Aorta (tissue), 5 donors: ENCODE measurements at regions not wholly inside any gene's neighbourhood (a gene's known extent, or its start where the extent isn't known, plus 50 kb on each side); places are given as distances from the start of the nearest gene placed in this dataset.
"Not testable (repeated sequence)": the region's sequence is repeated elsewhere in the genome, so short reads cannot be mapped to it uniquely, and the experiment has no call there.

ENCODE experiments used
- ATAC-seq: fragments of 200-7000 bp; cut with Tn5 transposase; one replicate; pipeline ENCODE4 v1.9.1; 2022; ENCODE audit warnings: moderate library complexity; ENCODE audit not compliant: low FRiP score
- DNase-seq, 2 donors: peaks; one replicate each; pipeline ENCODE4 v3.0.0-alpha.2; 2020
- H3K27ac ChIP-seq, 2 donors: one replicate each; pipeline ENCODE4 v1.5.1; 2013; ENCODE audit warnings: low read length in 2 of 2, mild to moderate bottlenecking in 2 of 2, moderate library complexity in 2 of 2, control low read depth in 1 of 2, inconsistent platforms in 1 of 2, low read depth in 1 of 2
- H3K27me3 ChIP-seq, 2 donors: one replicate each; pipeline ENCODE4 v1.6.1; 2013; ENCODE audit warnings: control low read depth in 1 of 2, low read length in 1 of 2, mild to moderate bottlenecking in 1 of 2, moderate library complexity in 1 of 2; ENCODE audit not compliant: insufficient read depth in 2 of 2, control insufficient read depth in 1 of 2
- H3K36me3 ChIP-seq, 2 donors: one replicate each; pipeline ENCODE4 v1.6.1; 2013; ENCODE audit warnings: control low read depth in 1 of 2, low read length in 1 of 2, mild to moderate bottlenecking in 1 of 2; ENCODE audit not compliant: insufficient read depth in 2 of 2, control insufficient read depth in 1 of 2
- H3K4me1 ChIP-seq, 2 donors: one replicate each; pipeline ENCODE4 v1.6.1; 2013; ENCODE audit warnings: low read length in 2 of 2, control low read depth in 1 of 2, mild to moderate bottlenecking in 1 of 2, moderate library complexity in 1 of 2; ENCODE audit not compliant: insufficient read depth in 2 of 2, control insufficient read depth in 1 of 2
- H3K4me3 ChIP-seq, 2 donors: one replicate each; pipeline ENCODE4 v1.5.1; 2013; ENCODE audit warnings: low read length in 2 of 2, control low read depth in 1 of 2, mild to moderate bottlenecking in 1 of 2
- H3K9me3 ChIP-seq: one replicate; pipeline ENCODE4 v1.6.1; 2013; ENCODE audit warnings: mild to moderate bottlenecking, low read length; ENCODE audit not compliant: control insufficient read depth
- WGBS, 2 donors: extraction: QIAGEN DNeasy Blood & Tissue Kit; methylation state at CpG; one replicate each; pipeline ENCODE4 v1.1.7; 2013; 5-methylcytosine and 5-hydroxymethylcytosine counted together
- intact Hi-C, 2 donors: fragments of 100-400 bp; cut with DNase I; formaldehyde crosslinking; loops; one replicate each; pipeline versions ENCODE4 v1.14.2 to v1.15.0; 2022
- donor health status: healthy with polysubstance abuse.
- donor health status: Bipolar disorder and iron deficiency.
- donor health status: DM: no; HTN: no; CAD: no.
- donor health status: DM: no; HTN: no; CAD: no.
- donor health status: DM: yes; HTN: yes; CAD: no.

- H3K27me3 ChIP-seq, result no peaks in the 10 kb centered on the region
- H3K36me3 ChIP-seq, result no peaks in the 10 kb centered on the region
- ATAC-seq (no peak), DNase-seq (no peak)
- 92 to 96% methylated on average over 2 of the region's 2 CpGs for WGBS, 2 donors
- no peak overlapping the region for H3K27ac ChIP-seq
- peaks cover 4 to 5% of the 10 kb centered on the region in 2 donors for H3K4me1 ChIP-seq
- intact Hi-C loops, result no loop called here
- no peak overlapping the region for H3K4me3 ChIP-seq
- no peaks in the 10 kb centered on the region for H3K9me3 ChIP-seq
Measured at GRCh38 chr3:124325248-124325647, 333.3 kb upstream of the ROPN1 start.

- Histone ChIP-seq H3K9me3 (no peaks in the 10 kb centered on the region), H3K27ac (no peak overlapping the region), H3K4me1 (peaks cover 3 to 4% of the 10 kb centered on the region in 2 donors), H3K27me3 (no peaks in the 10 kb centered on the region), H3K36me3 (peaks cover 2 to 4% of the 10 kb centered on the region in 2 donors), H3K4me3 (no peak overlapping the region)
- WGBS, 2 donors, result 91 to 96% methylated on average over 2 of the region's 2 CpGs
- intact Hi-C loops, result no loop called here
- no peak for ATAC-seq
- no peak for DNase-seq
Measured at GRCh38 chr3:124329723-124330122, 337.8 kb upstream of the ROPN1 start.

- intact Hi-C loops, result no loop called here
- Histone ChIP-seq H3K4me3 (no peak overlapping the region), H3K36me3 (peaks cover 4 to 7% of the 10 kb centered on the region in 2 donors), H3K9me3 (no peaks in the 10 kb centered on the region), H3K27ac (no peak overlapping the region), H3K27me3 (no peaks in the 10 kb centered on the region), H3K4me1 (no peaks in the 10 kb centered on the region)
- ATAC-seq, result peak; percentile 41
- DNase-seq, result no peak
- WGBS, 2 donors, result 93 to 94% methylated on average over 14 of the region's 14 CpGs
Measured at GRCh38 chr3:124333931-124334640, 342.2 kb upstream of the ROPN1 start.

- Histone ChIP-seq H3K36me3 (peaks cover 4 to 6% of the 10 kb centered on the region in 2 donors), H3K9me3 (no peaks in the 10 kb centered on the region), H3K27me3 (no peaks in the 10 kb centered on the region), H3K4me3 (no peak overlapping the region), H3K4me1 (no peaks in the 10 kb centered on the region), H3K27ac (no peak overlapping the region)
- intact Hi-C loops, result no loop called here
- DNase-seq, result no peak
- no peak for ATAC-seq
- 83 to 84% methylated on average over 4 of the region's 4 CpGs for WGBS, 2 donors
Measured at GRCh38 chr3:124336067-124336656, 344.2 kb upstream of the ROPN1 start.

GRCh38 chr3:124345845-124346244, 353.9 kb upstream of the ROPN1 start:
- H3K27ac ChIP-seq, result no peak overlapping the region

GRCh38 chr3:124346487-124346886, 354.6 kb upstream of the ROPN1 start:
- Histone ChIP-seq H3K27me3 (no peaks in the 10 kb centered on the region), H3K4me3 (no peak overlapping the region), H3K27ac (no peak overlapping the region), H3K36me3 (peaks cover 4 to 11% of the 10 kb centered on the region in 2 donors), H3K9me3 (no peaks in the 10 kb centered on the region), H3K4me1 (peaks cover 0 to 7% of the 10 kb centered on the region in 2 donors)
- 95% methylated on average over 4 of the region's 4 CpGs for WGBS, 2 donors
- intact Hi-C loops, result no loop called here
- ATAC-seq, result no peak
- DNase-seq, result no peak

More at GRCh38 chr3:124345845-124346244, 353.9 kb upstream of the ROPN1 start:
- WGBS, 2 donors, result 92 to 95% methylated on average over 2 of the region's 2 CpGs
- Histone ChIP-seq H3K27me3 (no peaks in the 10 kb centered on the region), H3K36me3 (peaks cover 4 to 11% of the 10 kb centered on the region in 2 donors), H3K9me3 (no peaks in the 10 kb centered on the region), H3K4me1 (peaks cover 0 to 6% of the 10 kb centered on the region in 2 donors), H3K4me3 (no peak overlapping the region)
- DNase-seq (no peak), ATAC-seq (no peak)
- intact Hi-C loops, result no loop called here

- intact Hi-C loops, result no loop called here
- no peak overlapping the region for H3K27ac ChIP-seq
- 57 to 61% methylated on average over 2 of the region's 2 CpGs for whole genome bisulfite sequencing, 2 donors
Measured at GRCh38 chr3:124347418-124347817, 355.5 kb upstream of the ROPN1 start.

GRCh38 chr3:124348555-124348954, 356.6 kb upstream of the ROPN1 start:
- H3K36me3 ChIP-seq, ATAC-seq, intact Hi-C loops, H3K9me3 ChIP-seq, H3K27me3 ChIP-seq, H3K4me3 ChIP-seq, H3K4me1 ChIP-seq, DNase-seq, H3K27ac ChIP-seq: not testable (repeated sequence)
- WGBS, 2 donors, result 90 to 99% methylated on average over 5 of the region's 5 CpGs

More at GRCh38 chr3:124347418-124347817, 355.5 kb upstream of the ROPN1 start:
- no peak for DNase-seq
- H3K27me3 ChIP-seq, result no peaks in the 10 kb centered on the region
- H3K4me3 ChIP-seq, result no peak overlapping the region
- peaks cover 4 to 11% of the 10 kb centered on the region in 2 donors for H3K36me3 ChIP-seq
- H3K4me1 ChIP-seq, result peaks cover 0 to 7% of the 10 kb centered on the region in 2 donors
- no peaks in the 10 kb centered on the region for H3K9me3 ChIP-seq
- ATAC-seq, result no peak
